ENCODE measurements at regions not wholly inside any gene's neighbourhood (a gene's known extent, or its start where the extent isn't known, plus 50 kb on each side); places are given as distances from the start of the nearest gene placed in this dataset.
A peak's percentile ranks its signal among the peaks of the same experiment; 100 is the strongest.

DNA sequence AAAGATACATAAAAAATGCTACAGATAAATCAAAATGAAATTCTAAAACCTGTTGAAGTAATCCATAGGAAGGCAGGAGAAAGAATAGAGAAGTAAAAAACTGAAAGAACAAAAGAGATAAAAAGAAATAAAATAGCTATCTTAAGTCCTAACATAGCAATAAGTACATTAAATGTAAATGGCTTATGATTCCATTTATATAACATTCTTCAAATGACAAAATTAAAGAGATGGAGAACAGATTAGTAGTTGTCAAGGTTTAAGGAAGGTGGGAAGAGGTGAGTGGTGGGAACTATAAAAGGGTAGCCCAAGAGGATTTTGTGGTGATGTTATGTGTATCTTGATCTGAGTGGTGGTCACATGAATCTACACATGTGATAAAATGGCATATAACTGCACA, 254.8 kb downstream of the FAM76B start:
- Histone ChIP-seq H3K4me1 (ENCODE audit: control insufficient read depth, insufficient read depth, low read length) (no peaks in the 10 kb centered on the region), H3K4me3 (ENCODE audit: low read length) (no peak overlapping the region), H3K36me3 (ENCODE audit: control insufficient read depth, insufficient read depth, low read length) (no peaks in the 10 kb centered on the region), H3K9me3 (ENCODE audit: control insufficient read depth, low read depth, low read length) (peaks cover 10% of the 10 kb centered on the region), H3K27me3 (ENCODE audit: control insufficient read depth, insufficient read depth, low read length) (no peaks in the 10 kb centered on the region), H3K27ac (ENCODE audit: low read length) (no peak overlapping the region)
- DNase-seq: no peak

DNA sequence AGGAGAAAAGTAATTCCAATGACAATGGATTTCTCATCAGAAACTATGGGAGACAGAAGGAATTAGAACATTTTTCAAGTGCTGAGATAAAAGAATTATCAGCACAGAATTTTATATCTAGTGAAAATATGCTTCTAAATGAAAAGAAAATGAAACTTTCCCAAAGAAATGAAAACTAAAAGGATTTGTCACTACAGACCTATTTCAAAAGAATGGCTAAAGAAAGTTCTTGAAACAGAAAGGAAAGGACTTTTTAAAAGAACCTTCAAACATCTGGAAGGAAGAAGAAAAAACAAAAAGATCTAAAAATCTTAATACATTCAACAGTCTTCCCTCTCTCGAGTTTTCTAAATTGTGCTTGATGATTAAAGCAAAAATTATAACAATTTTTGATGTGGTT, 255.4 kb downstream of the FAM76B start:
- DNase-seq: no peak
- Histone ChIP-seq H3K27ac (ENCODE audit: low read length) (no peak overlapping the region), H3K4me3 (ENCODE audit: low read length) (no peak overlapping the region), H3K4me1 (ENCODE audit: control insufficient read depth, insufficient read depth, low read length) (no peaks in the 10 kb centered on the region), H3K27me3 (ENCODE audit: control insufficient read depth, insufficient read depth, low read length) (no peaks in the 10 kb centered on the region), H3K9me3 (ENCODE audit: control insufficient read depth, low read depth, low read length) (peaks cover 10% of the 10 kb centered on the region), H3K36me3 (ENCODE audit: control insufficient read depth, insufficient read depth, low read length) (no peaks in the 10 kb centered on the region)
- 100% methylated on average over 1 of the region's 1 CpG for WGBS (ENCODE audit: insufficient coverage, low lambda C conversion rate)

DNA sequence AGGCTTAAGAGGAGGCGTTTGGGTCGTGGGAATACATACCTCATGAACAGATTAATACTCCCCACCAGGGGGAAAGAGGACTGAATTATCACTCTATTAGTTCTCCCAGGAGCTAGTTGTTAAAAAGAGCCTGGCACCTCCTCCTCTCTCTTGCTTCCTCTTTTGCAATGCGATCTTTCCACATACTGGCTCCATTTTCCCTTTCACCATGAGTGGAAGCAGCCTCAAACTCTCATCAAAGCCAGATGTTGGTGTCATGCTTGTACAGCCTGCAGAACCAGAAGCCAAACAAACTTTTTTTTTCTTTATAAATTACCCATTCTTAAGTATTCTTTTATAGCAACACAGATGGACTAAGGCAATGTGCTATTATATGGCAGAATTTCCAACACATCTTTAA, 258.5 kb downstream of the FAM76B start:
- Histone ChIP-seq H3K9me3 (ENCODE audit: control insufficient read depth, low read depth, low read length) (peaks cover 10% of the 10 kb centered on the region), H3K27ac (ENCODE audit: low read length) (no peak overlapping the region)

DNA sequence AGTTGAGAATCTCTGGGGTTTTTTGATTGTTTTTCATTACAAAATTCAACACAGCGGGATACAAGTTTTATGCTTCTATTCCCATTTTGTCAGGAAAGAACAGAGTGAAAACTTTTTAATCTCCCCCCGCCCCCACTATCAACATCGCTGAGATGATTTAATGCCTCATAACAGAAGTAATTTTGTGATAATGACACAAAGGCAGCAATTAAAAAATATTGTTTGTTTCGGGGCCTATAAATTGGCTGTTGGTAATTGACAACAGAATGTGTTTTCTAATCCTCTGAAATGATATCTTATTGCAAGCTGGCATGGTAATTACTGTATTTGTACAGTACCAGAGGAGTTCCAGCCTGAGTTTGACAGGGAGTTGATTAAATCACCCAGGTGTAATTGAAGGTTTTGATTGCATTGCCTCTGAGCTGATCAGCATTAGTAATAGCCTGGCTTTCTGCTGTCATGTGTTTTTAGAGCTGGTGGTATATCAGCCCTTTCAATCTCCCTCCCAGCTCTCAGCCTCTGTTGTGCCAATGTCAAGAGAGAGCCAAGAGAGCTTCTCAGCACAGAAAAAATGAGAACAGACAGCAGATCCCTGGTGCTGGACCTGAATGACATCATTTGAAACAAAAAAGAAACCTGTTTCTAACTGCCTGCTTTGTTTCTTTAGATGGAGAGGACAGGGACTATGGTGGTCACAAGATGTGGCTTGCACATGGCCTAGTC, 265.1 kb downstream of the FAM76B start:
- Histone ChIP-seq H3K27me3 (ENCODE audit: control insufficient read depth, insufficient read depth, low read length) (no peaks in the 10 kb centered on the region), H3K27ac (ENCODE audit: low read length) (no peak overlapping the region), H3K9me3 (ENCODE audit: control insufficient read depth, low read depth, low read length) (no peaks in the 10 kb centered on the region), H3K4me3 (ENCODE audit: low read length) (no peak overlapping the region), H3K36me3 (ENCODE audit: control insufficient read depth, insufficient read depth, low read length) (no peaks in the 10 kb centered on the region), H3K4me1 (ENCODE audit: control insufficient read depth, insufficient read depth, low read length) (no peaks in the 10 kb centered on the region)
- peak in 1 of 2 donors; percentile 11 for DNase-seq
- WGBS (ENCODE audit: insufficient coverage, low lambda C conversion rate): no CpG with 5 or more reads among the region's 4 CpGs

More for the DNA sequence above, 258.5 kb downstream of the FAM76B start:
- Histone ChIP-seq H3K36me3 (ENCODE audit: control insufficient read depth, insufficient read depth, low read length) (no peaks in the 10 kb centered on the region), H3K4me1 (ENCODE audit: control insufficient read depth, insufficient read depth, low read length) (no peaks in the 10 kb centered on the region), H3K4me3 (ENCODE audit: low read length) (no peak overlapping the region), H3K27me3 (ENCODE audit: control insufficient read depth, insufficient read depth, low read length) (no peaks in the 10 kb centered on the region)
- WGBS (ENCODE audit: insufficient coverage, low lambda C conversion rate): 83% methylated on average over 2 of the region's 3 CpGs
- no peak for DNase-seq

DNA sequence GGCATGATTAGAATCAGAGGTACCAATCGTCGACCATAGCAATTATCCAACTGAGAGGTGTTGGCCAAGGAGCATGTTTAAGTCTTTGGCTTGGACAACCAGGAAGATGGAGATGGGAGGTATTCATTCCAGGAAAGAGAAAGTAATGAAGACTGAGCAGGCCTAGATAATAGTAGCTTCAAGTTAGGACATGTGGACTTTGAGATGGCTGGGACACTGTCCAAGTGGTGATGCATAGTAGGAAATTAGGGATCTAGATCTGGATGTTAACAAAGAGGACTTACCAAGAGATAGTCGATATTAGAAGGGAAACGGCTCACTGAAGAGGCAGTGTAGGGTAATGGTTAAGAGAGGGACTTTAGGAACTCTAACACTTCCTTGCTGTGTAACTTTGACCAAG, 266.7 kb downstream of the FAM76B start:
- no peak overlapping the region for H3K4me3 ChIP-seq (ENCODE audit: low read length)
- H3K9me3 ChIP-seq (ENCODE audit: control insufficient read depth, low read depth, low read length): no peaks in the 10 kb centered on the region
- no peak for DNase-seq
- H3K36me3 ChIP-seq (ENCODE audit: control insufficient read depth, insufficient read depth, low read length): no peaks in the 10 kb centered on the region
- WGBS (ENCODE audit: insufficient coverage, low lambda C conversion rate): 80% methylated on average over 1 of the region's 4 CpGs
- H3K4me1 ChIP-seq (ENCODE audit: control insufficient read depth, insufficient read depth, low read length): no peaks in the 10 kb centered on the region
- H3K27ac ChIP-seq (ENCODE audit: low read length): no peak overlapping the region
- no peaks in the 10 kb centered on the region for H3K27me3 ChIP-seq (ENCODE audit: control insufficient read depth, insufficient read depth, low read length)

- no peaks in the 10 kb centered on the region for H3K27me3 ChIP-seq (ENCODE audit: control insufficient read depth, insufficient read depth, low read length)
- WGBS (ENCODE audit: insufficient coverage, low lambda C conversion rate): 100% methylated on average over 1 of the region's 5 CpGs
- H3K27ac ChIP-seq (ENCODE audit: low read length): no peak overlapping the region
- no peak overlapping the region for H3K4me3 ChIP-seq (ENCODE audit: low read length)
- H3K36me3 ChIP-seq (ENCODE audit: control insufficient read depth, insufficient read depth, low read length): no peaks in the 10 kb centered on the region
- no peak for DNase-seq
- no peaks in the 10 kb centered on the region for H3K9me3 ChIP-seq (ENCODE audit: control insufficient read depth, low read depth, low read length)
- no peaks in the 10 kb centered on the region for H3K4me1 ChIP-seq (ENCODE audit: control insufficient read depth, insufficient read depth, low read length)
These were observed 267.7 kb downstream of the FAM76B start for GRCh38 chr11:95521862-95522261.

DNA sequence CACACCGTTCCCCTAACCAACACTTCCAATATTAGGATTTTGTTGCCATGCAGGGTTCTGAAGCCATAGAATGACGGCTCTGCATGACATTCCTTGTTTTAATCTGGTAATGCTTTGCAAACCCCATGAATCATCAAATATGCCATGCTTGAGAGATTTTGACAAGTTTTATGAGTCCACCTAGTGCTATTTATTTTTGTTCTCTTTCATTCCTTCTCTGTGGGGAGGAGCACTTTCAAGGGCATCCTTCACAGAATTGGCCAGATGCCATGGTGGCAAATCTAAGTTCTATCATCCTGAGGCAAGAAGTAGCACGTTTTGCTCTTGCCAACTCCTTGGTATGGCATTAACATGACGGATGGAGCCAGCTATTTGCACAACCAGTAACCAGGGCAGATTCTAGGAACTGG, 268.4 kb downstream of the FAM76B start:
- Histone ChIP-seq H3K4me1 (ENCODE audit: control insufficient read depth, insufficient read depth, low read length) (no peaks in the 10 kb centered on the region), H3K36me3 (ENCODE audit: control insufficient read depth, insufficient read depth, low read length) (no peaks in the 10 kb centered on the region), H3K27me3 (ENCODE audit: control insufficient read depth, insufficient read depth, low read length) (no peaks in the 10 kb centered on the region), H3K27ac (ENCODE audit: low read length) (no peak overlapping the region), H3K9me3 (ENCODE audit: control insufficient read depth, low read depth, low read length) (no peaks in the 10 kb centered on the region), H3K4me3 (ENCODE audit: low read length) (no peak overlapping the region)
- WGBS (ENCODE audit: insufficient coverage, low lambda C conversion rate): no CpG with 5 or more reads among the region's 4 CpGs
- DNase-seq: no peak

GRCh38 chr11:95520369-95521132, 269.0 kb downstream of the FAM76B start:
- DNase-seq: no peak
- no peaks in the 10 kb centered on the region for H3K9me3 ChIP-seq (ENCODE audit: control insufficient read depth, low read depth, low read length)
- no peaks in the 10 kb centered on the region for H3K4me1 ChIP-seq (ENCODE audit: control insufficient read depth, insufficient read depth, low read length)
- no peak overlapping the region for H3K27ac ChIP-seq (ENCODE audit: low read length)
- no peaks in the 10 kb centered on the region for H3K27me3 ChIP-seq (ENCODE audit: control insufficient read depth, insufficient read depth, low read length)
- WGBS (ENCODE audit: insufficient coverage, low lambda C conversion rate): 92% methylated on average over 2 of the region's 8 CpGs
- H3K36me3 ChIP-seq (ENCODE audit: control insufficient read depth, insufficient read depth, low read length): no peaks in the 10 kb centered on the region
- H3K4me3 ChIP-seq (ENCODE audit: low read length): no peak overlapping the region

DNA sequence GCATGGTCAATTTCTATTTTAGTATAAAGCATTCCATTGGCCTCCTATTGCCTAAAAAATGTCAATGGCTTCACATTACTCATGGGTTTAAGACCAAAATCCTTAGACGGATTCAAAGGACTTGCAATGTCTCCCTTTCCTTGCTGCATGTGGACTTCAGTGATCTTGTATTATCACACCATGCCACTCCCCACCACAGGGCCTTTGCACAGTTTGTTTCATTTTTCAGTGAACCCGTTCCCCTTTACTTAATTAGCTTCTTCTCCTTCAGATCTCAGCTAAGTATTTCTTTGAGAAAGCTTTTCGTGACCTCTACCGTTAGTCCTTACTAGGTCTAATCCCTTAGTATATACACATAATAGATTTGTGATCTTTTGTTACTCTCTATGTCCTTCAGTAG, 269.7 kb downstream of the FAM76B start:
- no peaks in the 10 kb centered on the region for H3K9me3 ChIP-seq (ENCODE audit: control insufficient read depth, low read depth, low read length)
- 92% methylated on average over 3 of the region's 4 CpGs for WGBS (ENCODE audit: insufficient coverage, low lambda C conversion rate)
- no peak overlapping the region for H3K27ac ChIP-seq (ENCODE audit: low read length)
- H3K27me3 ChIP-seq (ENCODE audit: control insufficient read depth, insufficient read depth, low read length): no peaks in the 10 kb centered on the region
- no peak for DNase-seq
- no peaks in the 10 kb centered on the region for H3K36me3 ChIP-seq (ENCODE audit: control insufficient read depth, insufficient read depth, low read length)
- H3K4me3 ChIP-seq (ENCODE audit: low read length): no peak overlapping the region
- no peaks in the 10 kb centered on the region for H3K4me1 ChIP-seq (ENCODE audit: control insufficient read depth, insufficient read depth, low read length)

DNA sequence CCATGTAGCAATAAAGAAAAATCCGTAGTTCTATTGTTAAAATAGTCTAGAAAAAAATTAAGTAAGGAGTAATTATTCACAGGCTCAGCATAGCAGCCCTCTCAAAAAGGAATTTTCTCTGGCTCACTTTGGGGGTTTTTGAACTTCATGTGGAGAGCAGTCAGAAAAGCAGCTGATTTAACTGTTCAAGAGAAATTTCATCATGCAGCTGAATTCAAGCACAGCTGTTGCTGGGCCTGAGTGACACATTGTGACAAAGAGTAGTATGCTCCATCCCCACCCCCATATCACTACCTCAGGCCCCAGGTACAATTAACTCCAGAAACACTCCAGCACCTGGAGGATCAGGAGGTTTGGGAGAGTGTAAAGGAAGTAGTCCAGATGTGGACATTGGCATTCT, 272.1 kb downstream of the FAM76B start:
- Histone ChIP-seq H3K4me3 (ENCODE audit: low read length) (no peak overlapping the region), H3K27ac (ENCODE audit: low read length) (no peak overlapping the region), H3K9me3 (ENCODE audit: control insufficient read depth, low read depth, low read length) (no peaks in the 10 kb centered on the region), H3K27me3 (ENCODE audit: control insufficient read depth, insufficient read depth, low read length) (no peaks in the 10 kb centered on the region), H3K36me3 (ENCODE audit: control insufficient read depth, insufficient read depth, low read length) (no peaks in the 10 kb centered on the region), H3K4me1 (ENCODE audit: control insufficient read depth, insufficient read depth, low read length) (peaks cover 2% of the 10 kb centered on the region)
- no CpG with 5 or more reads among the region's 1 CpG for WGBS (ENCODE audit: insufficient coverage, low lambda C conversion rate)
- no peak for DNase-seq

GRCh38 chr11:95516786-95517185, 272.8 kb downstream of the FAM76B start:
- H3K27ac ChIP-seq (ENCODE audit: low read length): no peak overlapping the region
- no peak for DNase-seq
- no peaks in the 10 kb centered on the region for H3K36me3 ChIP-seq (ENCODE audit: control insufficient read depth, insufficient read depth, low read length)
- WGBS (ENCODE audit: insufficient coverage, low lambda C conversion rate): no CpG with 5 or more reads among the region's 2 CpGs
- H3K4me3 ChIP-seq (ENCODE audit: low read length): no peak overlapping the region
- H3K4me1 ChIP-seq (ENCODE audit: control insufficient read depth, insufficient read depth, low read length): peaks cover 2% of the 10 kb centered on the region
- H3K27me3 ChIP-seq (ENCODE audit: control insufficient read depth, insufficient read depth, low read length): no peaks in the 10 kb centered on the region
- no peaks in the 10 kb centered on the region for H3K9me3 ChIP-seq (ENCODE audit: control insufficient read depth, low read depth, low read length)

All from large intestine (tissue), 3 donors.